HG03159 (cell line): ENCODE measurements at regions not wholly inside any gene's neighbourhood (a gene's known extent, or its start where the extent isn't known, plus 50 kb on each side); places are given as distances from the start of the nearest gene placed in this dataset.
"Not testable (repeated sequence)": the region's sequence is repeated elsewhere in the genome, so short reads cannot be mapped to it uniquely, and the experiment has no call there.

Experiments used
- ATAC-seq: cut with Tn5 transposase; IDR thresholded peaks from one replicate; pipeline ENCODE4 v1.9.1; 2021; ENCODE audit warnings: mild to moderate bottlenecking, moderate library complexity; ENCODE audit not compliant: unreplicated experiment

DNA sequence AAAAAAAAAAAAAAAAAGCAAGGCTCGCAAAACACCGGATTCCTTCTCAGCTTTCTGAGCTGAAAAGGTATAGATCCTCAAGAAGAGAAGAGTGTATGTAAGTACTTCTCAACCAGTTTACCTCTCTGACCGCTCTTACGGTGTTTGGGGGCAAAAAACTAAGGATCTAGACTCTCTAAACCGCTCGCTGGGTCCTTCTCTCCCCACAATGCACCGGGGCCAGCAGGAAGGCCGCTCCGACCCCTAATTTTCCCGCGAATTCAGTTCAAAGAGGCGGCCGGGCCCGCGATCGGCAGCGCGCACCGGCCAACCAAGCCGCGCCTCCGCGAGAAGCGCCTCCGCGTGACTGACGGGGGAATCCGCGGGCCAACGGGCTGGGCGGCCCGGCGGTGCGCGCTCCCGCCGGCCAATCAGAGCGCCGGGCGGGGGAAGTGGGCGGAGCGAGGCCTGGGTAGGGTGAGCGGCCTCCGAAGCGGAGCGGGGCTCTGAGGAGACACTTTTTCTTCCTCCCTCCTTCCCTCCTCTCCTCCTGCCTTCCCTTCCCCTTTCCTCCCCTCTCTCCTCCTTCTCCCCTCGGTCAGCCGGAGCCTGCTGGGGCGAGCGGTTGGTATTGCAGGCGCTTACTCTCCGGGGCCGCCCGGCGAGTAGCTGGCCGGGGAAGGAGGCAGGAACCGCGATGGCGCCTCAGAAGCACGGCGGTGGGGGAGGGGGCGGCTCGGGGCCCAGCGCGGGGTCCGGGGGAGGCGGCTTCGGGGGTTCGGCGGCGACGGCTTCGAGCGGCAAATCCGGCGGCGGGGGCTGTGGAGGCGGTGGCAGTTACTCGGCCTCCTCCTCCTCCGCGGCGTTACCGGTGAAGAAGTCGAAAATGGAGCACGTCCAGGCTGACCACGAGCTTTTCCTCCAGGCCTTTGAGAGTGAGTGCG lies 93.0 kb downstream of the CRLF3 start:
- peak; percentile 82 for ATAC-seq

- ATAC-seq = not testable (repeated sequence)
These were observed 93.7 kb downstream of the CRLF3 start for GRCh38 chr17:30730837-30731209.

DNA sequence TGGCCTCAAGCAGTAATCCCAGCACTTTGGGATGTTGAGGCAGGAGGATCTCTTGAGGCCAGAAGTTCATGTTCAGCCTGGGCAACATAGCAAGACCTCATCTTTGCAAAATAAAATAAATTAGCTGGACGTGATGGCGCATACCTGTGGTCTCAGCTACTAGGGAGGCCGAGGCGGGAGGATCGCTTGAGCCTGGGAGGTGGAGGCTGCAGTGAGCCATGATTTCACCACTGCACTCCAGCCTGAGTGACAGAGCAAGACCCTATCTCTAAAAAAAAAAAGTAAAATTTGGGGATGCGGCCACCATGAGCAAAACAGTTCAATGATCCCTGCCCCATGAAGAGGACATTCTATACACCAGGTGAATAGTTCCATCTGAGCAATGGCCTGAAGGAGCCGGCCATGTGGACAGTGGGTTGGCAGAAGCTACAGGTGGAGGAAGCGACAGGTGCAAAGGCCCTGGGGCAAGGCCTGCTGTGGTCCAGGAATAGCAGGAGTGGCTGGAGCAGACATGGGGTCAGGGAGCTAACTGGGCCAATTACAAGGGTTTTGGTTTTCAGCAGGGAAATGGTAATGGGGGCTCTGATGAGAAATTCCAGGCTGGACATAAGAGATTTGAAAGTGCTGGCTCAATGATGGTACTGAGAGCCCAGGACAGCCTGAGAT lies 94.2 kb downstream of the CRLF3 start:
- not testable (repeated sequence) for ATAC-seq

DNA sequence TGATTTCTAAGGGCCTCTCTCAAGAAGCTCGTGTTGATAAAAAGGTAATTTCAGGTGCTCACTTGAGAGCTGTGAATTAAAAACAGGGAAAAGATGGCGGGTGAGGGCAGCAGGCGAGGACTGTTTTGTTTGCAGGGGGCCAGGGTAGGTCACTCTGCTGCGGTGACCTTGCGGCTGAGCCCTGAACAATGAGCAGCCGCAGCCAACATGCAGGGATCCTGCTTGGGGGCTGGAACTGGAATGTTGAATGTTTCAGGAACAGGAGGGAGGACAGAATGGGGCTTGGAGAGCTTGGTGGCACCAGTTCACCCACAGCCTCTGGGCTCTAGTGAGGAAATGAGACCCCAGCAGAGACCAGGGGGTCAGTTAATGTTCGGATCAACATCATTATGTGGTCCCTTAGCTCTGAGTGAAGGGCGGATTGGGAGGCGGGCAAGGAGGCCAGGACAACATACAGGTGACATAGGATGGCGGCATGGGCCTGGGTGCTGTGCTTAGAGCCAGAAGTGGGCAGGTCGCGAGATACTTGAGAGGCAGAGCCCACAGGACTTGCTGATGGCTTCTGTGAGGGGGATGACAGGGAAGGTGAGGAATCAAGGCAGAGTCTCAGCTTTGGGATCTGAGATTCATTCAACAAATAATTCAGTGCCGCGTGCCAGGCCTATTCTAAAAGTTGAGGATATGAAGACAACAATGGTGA lies 94.9 kb downstream of the CRLF3 start:
- ATAC-seq = not testable (repeated sequence)

DNA sequence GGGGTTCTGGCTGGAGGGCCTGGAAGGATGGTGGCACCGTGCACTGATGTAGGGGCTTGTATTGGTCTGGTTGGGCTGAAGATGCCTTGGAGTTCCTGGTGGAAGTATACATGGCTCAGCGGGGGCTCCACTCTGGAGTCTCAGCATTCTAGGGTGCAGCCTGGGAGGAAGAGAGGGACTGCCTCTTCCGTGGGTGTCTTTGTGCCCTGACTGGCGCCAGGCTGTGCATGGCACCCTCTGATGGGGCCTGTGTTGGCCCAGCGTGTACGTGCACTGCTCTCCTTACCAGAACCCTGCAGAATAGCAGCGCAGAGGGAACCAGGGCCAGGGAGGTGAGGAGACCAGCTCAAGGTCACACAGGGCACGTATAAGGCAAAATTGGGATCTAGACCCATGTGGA lies 97.0 kb downstream of the CRLF3 start:
- ATAC-seq = not testable (repeated sequence)

GRCh38 chr17:30726734-30727133 lies 97.8 kb downstream of the CRLF3 start:
- ATAC-seq = not testable (repeated sequence)

DNA sequence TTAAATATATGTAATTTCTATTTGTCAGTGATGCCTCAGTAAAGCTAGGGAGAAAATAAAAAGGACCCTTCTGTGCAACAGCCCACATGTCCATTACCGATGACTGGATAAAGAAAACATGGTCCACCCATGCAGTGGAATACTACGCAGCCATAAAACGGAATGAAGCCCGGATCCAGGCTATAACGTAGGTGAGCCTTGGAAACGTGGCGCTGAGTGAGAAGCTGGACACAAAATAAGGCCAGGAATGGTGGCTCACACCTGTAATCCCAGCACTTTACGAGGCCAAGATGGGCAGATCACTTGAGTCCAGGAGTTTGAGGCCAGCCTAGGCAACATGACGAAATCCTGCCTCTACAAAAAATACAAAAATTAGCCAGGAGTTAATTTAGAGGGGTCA lies 98.2 kb downstream of the CRLF3 start:
- ATAC-seq = not testable (repeated sequence)

DNA sequence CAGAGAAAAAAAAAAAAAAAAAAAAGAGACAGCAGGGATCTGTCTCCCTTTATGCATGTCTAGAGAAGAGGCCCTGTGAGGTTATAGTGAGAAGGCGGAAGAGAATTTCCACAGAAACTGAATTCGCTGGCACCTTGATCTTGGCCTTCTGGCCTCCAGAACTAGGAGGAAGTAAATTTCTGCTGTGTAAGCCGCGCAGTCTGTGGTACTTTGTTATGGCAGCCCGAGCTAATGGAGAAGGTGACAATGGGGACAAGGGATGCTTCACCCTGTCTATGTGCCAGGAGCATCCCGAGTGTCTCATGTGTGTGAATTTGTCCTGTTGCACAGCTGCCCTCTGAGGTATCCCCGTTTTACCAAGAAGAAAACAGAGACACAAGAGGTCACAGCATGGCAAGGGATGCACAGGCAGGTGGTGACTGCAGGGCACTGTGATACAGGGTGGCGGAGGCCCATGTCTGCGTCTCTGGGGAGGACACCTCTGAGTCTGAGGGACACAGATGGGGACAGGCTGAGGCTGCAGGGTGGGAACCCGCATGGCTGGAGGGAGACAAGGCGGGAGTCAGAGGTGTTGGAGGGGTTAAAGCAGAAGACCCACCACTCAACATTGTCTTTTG lies 100.3 kb downstream of the CRLF3 start:
- not testable (repeated sequence) for ATAC-seq

GRCh38 chr17:30722114-30722780 lies 102.2 kb downstream of the CRLF3 start:
- not testable (repeated sequence) for ATAC-seq

GRCh38 chr17:30720971-30721370 lies 103.5 kb downstream of the CRLF3 start:
- ATAC-seq = not testable (repeated sequence)

DNA sequence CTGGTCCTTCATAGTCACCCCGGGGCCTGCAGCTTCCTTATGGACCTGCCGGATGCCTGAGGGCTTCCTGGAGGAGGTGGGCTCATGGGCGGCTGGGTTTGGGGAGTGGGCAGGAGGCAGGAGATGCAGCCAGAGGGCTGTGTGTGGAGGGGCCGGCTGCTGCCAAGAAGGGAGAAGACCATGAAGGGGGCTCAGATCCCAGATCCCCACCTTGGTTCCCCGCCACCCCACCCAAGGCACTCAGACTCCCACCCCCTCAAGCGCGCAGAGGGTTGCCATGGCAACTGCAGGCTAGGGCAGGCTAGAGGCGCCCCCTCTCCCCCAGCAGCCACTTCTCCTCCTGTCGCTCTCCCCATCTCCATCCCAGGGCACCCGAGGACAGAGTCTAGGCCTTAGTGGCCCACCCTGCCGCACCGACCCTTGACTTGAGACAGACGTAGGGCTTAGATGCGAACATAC lies 104.5 kb downstream of the CRLF3 start:
- no peak for ATAC-seq

DNA sequence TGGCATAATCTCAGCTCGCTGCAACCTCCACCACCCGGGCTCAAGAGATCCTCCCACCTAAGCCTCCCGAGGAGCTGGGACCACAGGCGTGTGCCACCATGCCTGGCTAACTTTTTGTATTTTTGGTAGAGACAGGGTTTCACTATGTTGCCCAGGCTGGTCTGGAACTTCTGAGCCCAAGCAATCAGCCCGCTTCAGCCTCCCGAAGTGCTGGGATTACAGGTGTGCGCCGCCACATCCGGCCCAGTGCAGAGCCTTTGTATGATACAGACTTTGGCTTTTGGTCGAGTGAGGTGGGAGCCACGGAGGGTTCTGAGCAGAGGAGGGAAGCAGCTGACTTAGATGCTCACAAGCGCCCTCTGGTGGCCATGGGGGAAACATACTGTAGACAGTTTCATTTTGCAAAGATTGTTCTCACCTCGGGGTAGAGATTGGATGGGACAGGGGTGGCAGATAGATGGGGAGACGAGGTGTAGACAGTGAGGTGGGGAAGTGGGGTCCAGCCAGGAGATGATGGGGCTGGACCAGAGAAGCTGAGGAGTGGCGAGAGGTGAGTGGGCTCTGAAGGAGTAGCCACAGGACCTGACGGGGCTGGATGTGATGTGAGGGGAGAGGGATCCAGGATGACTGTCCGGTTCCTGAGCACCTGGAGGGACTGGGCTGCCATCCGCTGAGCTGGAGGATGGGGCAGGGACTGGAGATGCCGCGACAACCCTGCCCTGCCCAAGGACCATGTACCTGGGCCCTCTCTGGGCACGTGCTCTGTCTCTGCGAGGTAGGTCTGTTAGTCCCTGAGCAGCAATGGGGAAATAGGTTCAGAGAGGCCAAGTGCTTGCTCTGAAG lies 105.1 kb downstream of the CRLF3 start:
- ATAC-seq = not testable (repeated sequence)

GRCh38 chr17:30718691-30719090 lies 105.8 kb downstream of the CRLF3 start:
- not testable (repeated sequence) for ATAC-seq

GRCh38 chr17:30718099-30718447 lies 106.4 kb downstream of the CRLF3 start:
- not testable (repeated sequence) for ATAC-seq

DNA sequence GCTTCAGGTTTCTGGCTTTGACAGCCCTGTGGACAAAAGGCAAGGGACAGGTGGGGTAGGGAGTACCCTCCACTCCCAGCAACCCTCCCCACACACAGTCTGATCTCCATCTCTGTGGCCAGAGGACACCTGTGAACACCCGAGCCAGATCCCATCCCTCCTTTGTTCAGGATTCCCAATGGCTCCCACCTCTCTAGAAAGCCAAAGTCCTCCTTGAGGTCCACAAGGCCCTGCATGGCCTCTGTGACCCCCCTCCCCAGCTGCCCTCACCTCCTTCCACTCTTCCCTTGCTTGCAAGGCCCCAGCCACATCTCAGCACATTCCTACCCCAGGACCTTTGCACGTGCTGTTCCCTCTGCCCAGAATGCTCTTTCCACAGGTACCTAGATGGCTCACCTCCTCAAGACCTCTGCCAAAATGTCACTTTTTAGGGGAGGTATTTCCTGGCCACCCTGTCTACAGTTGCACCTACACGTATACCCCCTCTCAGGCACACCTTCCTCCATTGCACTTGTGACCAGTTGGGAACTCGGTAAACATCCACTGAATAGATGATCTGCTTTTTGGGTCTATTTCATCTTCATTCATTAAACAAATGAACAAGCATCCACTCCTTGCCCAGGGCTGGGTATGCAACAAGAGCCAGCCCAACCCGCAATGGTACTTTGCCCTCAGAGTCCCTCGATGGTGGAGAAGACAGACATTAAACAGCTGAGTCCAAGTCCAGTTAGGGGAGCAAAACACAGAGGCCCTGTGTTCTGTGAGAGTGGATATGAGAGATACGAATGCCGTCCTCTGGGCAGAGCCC lies 107.0 kb downstream of the CRLF3 start:
- ATAC-seq = no peak

DNA sequence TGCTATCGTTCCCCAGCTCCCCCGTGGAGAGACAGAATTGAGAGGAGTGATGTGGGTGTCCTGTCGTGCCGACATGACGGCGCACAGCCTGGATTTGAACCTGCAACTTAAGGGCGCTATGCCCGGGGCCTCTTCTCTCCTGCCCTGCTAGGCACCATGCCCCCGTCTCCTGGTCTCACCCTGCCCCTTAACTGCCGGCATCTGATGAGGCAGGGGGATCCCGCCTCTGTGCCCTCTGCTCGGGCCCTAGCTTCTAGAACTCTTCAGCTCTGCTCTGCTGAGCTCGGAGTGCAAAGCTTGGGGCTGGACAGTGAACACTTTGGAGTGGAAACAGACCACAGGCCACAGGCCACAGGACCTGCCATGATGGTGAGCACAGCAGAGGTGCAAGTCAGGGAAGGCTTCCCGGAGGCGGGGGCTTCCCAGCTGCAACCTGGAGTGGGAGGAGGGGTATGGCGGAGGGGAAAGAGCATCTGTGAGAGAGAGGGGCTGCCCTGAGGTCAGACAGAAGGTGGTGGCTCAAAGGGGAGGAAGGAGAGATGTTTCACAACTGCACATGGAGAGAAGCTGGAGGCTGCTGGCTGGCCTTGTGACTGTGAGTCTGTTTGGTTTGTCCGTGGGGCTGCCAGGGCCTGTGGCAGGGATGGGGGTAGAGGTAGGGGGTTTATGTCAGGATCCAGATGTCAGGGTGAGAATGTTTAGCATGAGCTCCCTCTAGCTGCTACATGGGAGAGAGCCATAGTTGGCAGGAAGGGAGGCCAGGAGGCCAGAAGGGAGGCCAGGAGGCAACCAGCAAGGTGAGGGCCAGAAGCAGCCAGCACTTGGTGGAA lies 107.8 kb downstream of the CRLF3 start:
- no peak for ATAC-seq

GRCh38 chr17:30714825-30715622 lies 109.5 kb downstream of the CRLF3 start:
- ATAC-seq = peak; percentile 60
